Keratinocyte (primary cell): ENCODE measurements at regions not wholly inside any gene's neighbourhood (a gene's known extent, or its start where the extent isn't known, plus 50 kb on each side); places are given as distances from the start of the nearest gene placed in this dataset.

Experiments used
- DNase-seq: peaks from one replicate; pipeline ENCODE4 v3.0.0-alpha.2; 2011; ENCODE audit warnings: low read depth, missing footprints, low spot score
- FAIRE-seq: peaks from 2 replicates; lab custom pipeline; 2011; peaks lifted over from hg19 to GRCh38; lab: Jason Lieb, UNC
- H2AFZ ChIP-seq: 2 replicates; pipeline ENCODE4 v1.6.0; 2012; ENCODE audit warnings: low read length, control low read depth, inconsistent platforms; ENCODE audit not compliant: control insufficient read depth
- H3K27ac ChIP-seq: 2 replicates; pipeline ENCODE4 v1.5.1; 2011; ENCODE audit warnings: low read length; ENCODE audit not compliant: control insufficient read depth, insufficient read depth
- H3K27me3 ChIP-seq: 3 replicates; pipeline ENCODE4 v1.6.0; 2011; ENCODE audit warnings: low read length; ENCODE audit not compliant: control insufficient read depth, insufficient read depth; ENCODE audit errors: extremely low read depth
- H3K36me3 ChIP-seq, 2 experiments: 2 replicates in 1 of 2; 3 replicates in 1 of 2; pipeline ENCODE4 v1.5.1; 2011; ENCODE audit warnings: low read length in 2 of 2, mild to moderate bottlenecking in 1 of 2; ENCODE audit not compliant: control insufficient read depth in 2 of 2, insufficient read depth in 2 of 2; ENCODE audit errors: extremely low read depth in 1 of 2
- H3K4me1 ChIP-seq: 3 replicates; pipeline ENCODE4 v1.5.1; 2011; ENCODE audit warnings: low read length; ENCODE audit not compliant: control insufficient read depth, insufficient read depth; ENCODE audit errors: extremely low read depth
- H3K4me2 ChIP-seq: 3 replicates; pipeline ENCODE4 v1.6.0; 2011; ENCODE audit warnings: low read depth, low read length; ENCODE audit not compliant: control insufficient read depth, insufficient read depth; ENCODE audit errors: extremely low read depth
- H3K4me3 ChIP-seq, 3 experiments: fragments of 200-600 bp in 1 of 3; sonication (generic) in 1 of 3; 2 replicates in 2 of 3; 3 replicates in 1 of 3; pipeline ENCODE4 v1.5.1; 2011 to 2016; ENCODE audit warnings: low read length in 3 of 3, mild to moderate bottlenecking in 3 of 3, control low read depth in 2 of 3, inconsistent platforms in 1 of 3, low read depth in 1 of 3, mixed read lengths in 1 of 3, mixed run types in 1 of 3, moderate library complexity in 1 of 3; ENCODE audit not compliant: control insufficient read depth in 2 of 3, insufficient read depth in 2 of 3; ENCODE audit errors: extremely low read depth in 1 of 3
- H3K79me2 ChIP-seq: 2 replicates; pipeline ENCODE4 v1.6.0; 2012; ENCODE audit warnings: low read length; ENCODE audit not compliant: control insufficient read depth, insufficient read depth
- H3K9ac ChIP-seq: 3 replicates; pipeline ENCODE4 v1.6.0; 2011; ENCODE audit warnings: low read length; ENCODE audit not compliant: control insufficient read depth, insufficient read depth; ENCODE audit errors: extremely low read depth
- H3K9me1 ChIP-seq: 3 replicates; pipeline ENCODE4 v1.6.0; 2011; ENCODE audit warnings: low read length; ENCODE audit not compliant: control insufficient read depth, insufficient read depth; ENCODE audit errors: extremely low read depth
- H3K9me3 ChIP-seq: 2 replicates; pipeline ENCODE4 v1.5.1; 2012; ENCODE audit warnings: low read depth, low read length; ENCODE audit not compliant: control insufficient read depth
- H4K20me1 ChIP-seq: 3 replicates; pipeline ENCODE4 v1.6.0; 2011; ENCODE audit warnings: low read length; ENCODE audit not compliant: control insufficient read depth, insufficient read depth; ENCODE audit errors: extremely low read depth
- CTCF ChIP-seq, 3 experiments: IDR thresholded peaks in 1 of 3; conservative IDR thresholded peaks in 1 of 3; optimal IDR thresholded peaks in 1 of 3; 2 replicates in 2 of 3; 3 replicates in 1 of 3; pipeline versions ENCODE3 to v1.5.1; 2011; ENCODE audit warnings: low read length in 3 of 3, mild to moderate bottlenecking in 3 of 3, moderate library complexity in 2 of 3, control low read depth in 1 of 3, inconsistent platforms in 1 of 3; ENCODE audit not compliant: insufficient read depth in 2 of 3; ENCODE audit errors: extremely low read depth in 1 of 3
- EZH2 ChIP-seq: IDR thresholded peaks from one replicate; pipeline ENCODE4 v1.6.1; 2012; ENCODE audit warnings: inconsistent platforms, mild to moderate bottlenecking, low read length, moderate library complexity
- dilution Hi-C: fragments of 300-500 bp; cut with MboI; formaldehyde crosslinking; loops from one replicate; pipeline ENCODE4 v1.7.0; 2020; ENCODE audit warnings: low sequenced_read_pairs; ENCODE audit not compliant: extremely low pct_ligation_motif_present

- H4K20me1 ChIP-seq = no peaks in the 10 kb centered on the region
- H3K9ac ChIP-seq = no peak overlapping the region
- H2AFZ ChIP-seq = no peak overlapping the region
- TF ChIP-seq EZH2 = no peak
- no peak for TF ChIP-seq CTCF (optimal IDR thresholded peaks at IDR 0.05 in 1 of 3, IDR thresholded peaks at IDR 0.05 in 1 of 3, conservative IDR thresholded peaks at IDR 0.05 in 1 of 3; ENCODE audit: extremely low read depth in 1 of 3, insufficient read depth in 2 of 3, low read length in 3 of 3)
- H3K27me3 ChIP-seq = no peaks in the 10 kb centered on the region
- FAIRE-seq = no peak
- H3K4me3 ChIP-seq = no peak overlapping the region
- H3K4me1 ChIP-seq = no peaks in the 10 kb centered on the region
- no peak overlapping the region for H3K4me2 ChIP-seq
- H3K9me1 ChIP-seq = no peaks in the 10 kb centered on the region
- dilution Hi-C loops = no loop called here
- H3K9me3 ChIP-seq = no peaks in the 10 kb centered on the region
- no peak overlapping the region for H3K27ac ChIP-seq
- DNase-seq = no peak
- no peaks in the 10 kb centered on the region for H3K79me2 ChIP-seq
- no peaks in the 10 kb centered on the region for H3K36me3 ChIP-seq
Observed at GRCh38 chr3:68142441-68142840, 488.0 kb upstream of the SUCLG2 start.

GRCh38 chr3:68139897-68140296 lies 485.5 kb upstream of the SUCLG2 start:
- Histone ChIP-seq H3K27me3 (no peaks in the 10 kb centered on the region), H3K4me1 (no peaks in the 10 kb centered on the region), H3K4me2 (no peak overlapping the region), H3K9ac (no peak overlapping the region), H4K20me1 (no peaks in the 10 kb centered on the region), H3K36me3 (no peaks in the 10 kb centered on the region), H3K9me3 (no peaks in the 10 kb centered on the region), H3K9me1 (no peaks in the 10 kb centered on the region), H3K27ac (no peak overlapping the region), H3K79me2 (no peaks in the 10 kb centered on the region), H3K4me3 (no peak overlapping the region), H2AFZ (no peak overlapping the region)
- no peak for FAIRE-seq
- dilution Hi-C loops = no loop called here
- no peak for DNase-seq
- TF ChIP-seq EZH2 (no peak), CTCF (optimal IDR thresholded peaks at IDR 0.05 in 1 of 3, IDR thresholded peaks at IDR 0.05 in 1 of 3, conservative IDR thresholded peaks at IDR 0.05 in 1 of 3; ENCODE audit: extremely low read depth in 1 of 3, insufficient read depth in 2 of 3, low read length in 3 of 3) (no peak)
